ENCODE measurements at regions not wholly inside any gene's neighbourhood (a gene's known extent, or its start where the extent isn't known, plus 50 kb on each side); places are given as distances from the start of the nearest gene placed in this dataset.

DNA sequence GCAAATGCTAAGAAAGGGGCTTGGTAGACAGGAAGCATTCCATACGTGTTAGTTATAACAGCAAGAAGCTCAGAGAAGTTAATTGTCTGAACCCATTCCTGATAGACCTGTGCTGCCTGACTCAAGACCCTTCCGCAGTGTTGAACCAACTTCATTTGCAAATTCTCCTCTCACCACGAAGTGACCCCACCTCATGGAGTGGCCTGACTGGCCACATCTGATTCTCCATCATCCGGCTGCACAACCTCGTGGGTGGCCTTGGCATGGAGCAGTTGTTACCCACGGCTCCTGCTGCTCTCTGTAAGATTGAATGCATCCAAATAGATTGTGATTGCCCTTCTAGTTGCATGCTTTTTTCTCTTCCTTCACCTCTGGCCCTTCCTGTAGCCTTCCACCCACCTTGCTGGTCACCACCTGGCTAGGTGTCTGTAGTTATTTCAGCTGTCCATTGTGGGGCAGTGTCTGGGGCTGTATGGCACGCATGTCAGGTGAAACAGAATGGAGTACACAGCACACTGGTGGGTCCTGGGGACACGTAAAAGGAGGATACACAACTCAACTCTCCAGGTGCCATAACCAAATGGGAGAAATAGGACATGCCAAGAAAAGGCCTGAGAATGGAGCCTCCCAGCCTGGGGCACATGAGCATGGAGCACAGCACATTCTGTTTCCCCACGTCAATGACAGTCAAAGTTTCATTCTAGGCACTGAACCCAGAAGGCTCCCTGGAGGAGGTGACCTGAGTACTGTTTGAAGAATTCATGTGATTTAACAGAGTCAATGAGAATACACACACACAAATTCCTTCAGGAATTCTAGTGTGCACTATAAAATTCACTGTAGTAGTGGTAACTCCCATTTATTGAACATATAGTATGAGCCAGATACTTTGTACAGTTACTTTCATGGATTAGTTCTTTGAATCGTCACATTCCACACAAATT, 70.5 kb upstream of the PTCH1 start:
- WGBS (ENCODE audit: low lambda C conversion rate, missing lambda C conversion rate) = 87% methylated on average over 10 of the region's 10 CpGs
- no peak overlapping the region for H2AFZ ChIP-seq
- TF ChIP-seq EZH2phosphoT487 (IDR thresholded peaks at IDR 0.05; ENCODE audit: low read depth, severe bottlenecking, unreplicated experiment) = no peak
- TF ChIP-seq, protein P1, sequence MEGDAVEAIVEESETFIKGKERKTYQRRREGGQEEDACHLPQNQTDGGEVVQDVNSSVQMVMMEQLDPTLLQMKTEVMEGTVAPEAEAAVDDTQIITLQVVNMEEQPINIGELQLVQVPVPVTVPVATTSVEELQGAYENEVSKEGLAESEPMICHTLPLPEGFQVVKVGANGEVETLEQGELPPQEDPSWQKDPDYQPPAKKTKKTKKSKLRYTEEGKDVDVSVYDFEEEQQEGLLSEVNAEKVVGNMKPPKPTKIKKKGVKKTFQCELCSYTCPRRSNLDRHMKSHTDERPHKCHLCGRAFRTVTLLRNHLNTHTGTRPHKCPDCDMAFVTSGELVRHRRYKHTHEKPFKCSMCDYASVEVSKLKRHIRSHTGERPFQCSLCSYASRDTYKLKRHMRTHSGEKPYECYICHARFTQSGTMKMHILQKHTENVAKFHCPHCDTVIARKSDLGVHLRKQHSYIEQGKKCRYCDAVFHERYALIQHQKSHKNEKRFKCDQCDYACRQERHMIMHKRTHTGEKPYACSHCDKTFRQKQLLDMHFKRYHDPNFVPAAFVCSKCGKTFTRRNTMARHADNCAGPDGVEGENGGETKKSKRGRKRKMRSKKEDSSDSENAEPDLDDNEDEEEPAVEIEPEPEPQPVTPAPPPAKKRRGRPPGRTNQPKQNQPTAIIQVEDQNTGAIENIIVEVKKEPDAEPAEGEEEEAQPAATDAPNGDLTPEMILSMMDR (IDR thresholded peaks at IDR 0.05; ENCODE audit: poor library complexity) = no peak
- H3K4me3 ChIP-seq = no peak overlapping the region
- H3K9me3 ChIP-seq (ENCODE audit: low read depth) = no peaks in the 10 kb centered on the region
- no peaks in the 10 kb centered on the region for H3K27me3 ChIP-seq
- DNase-seq (ENCODE audit: low spot score) = no peak
- H4K20me1 ChIP-seq (ENCODE audit: insufficient read depth, poor library complexity, severe bottlenecking) = no peaks in the 10 kb centered on the region
- H3K27ac ChIP-seq = no peak overlapping the region
- H3K36me3 ChIP-seq (replicated peaks; ENCODE audit: insufficient read depth, low read depth) = no peaks in the 10 kb centered on the region
- H3K79me2 ChIP-seq = no peaks in the 10 kb centered on the region
- peaks cover 17% of the 10 kb centered on the region for H3K4me1 ChIP-seq (ENCODE audit: insufficient read depth)
- H3K4me2 ChIP-seq = no peak overlapping the region
- no peaks in the 10 kb centered on the region for H3K9me2 ChIP-seq (replicated peaks; ENCODE audit: insufficient read depth)

DNA sequence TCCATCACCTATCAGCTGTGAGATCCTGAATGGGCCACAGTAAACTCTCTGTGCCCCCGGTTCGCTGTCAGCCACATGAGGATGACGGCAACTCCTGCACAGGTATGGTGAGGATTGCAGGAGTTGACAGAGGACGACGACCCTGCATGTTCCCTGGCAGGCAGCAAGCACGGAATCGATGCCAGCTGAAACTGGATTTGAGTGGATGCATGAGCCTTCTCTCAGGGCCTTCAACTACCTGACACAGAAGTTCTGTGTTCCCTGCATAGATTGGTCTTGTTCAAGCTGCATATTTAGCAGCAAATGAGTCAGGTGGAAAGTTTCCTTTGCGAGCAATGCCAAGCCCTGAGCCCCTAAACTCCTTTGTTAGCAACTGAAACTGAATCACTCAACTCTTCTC, 69.6 kb upstream of the PTCH1 start:
- TF ChIP-seq, protein P1 (IDR thresholded peaks at IDR 0.05; ENCODE audit: poor library complexity) = no peak
- TF ChIP-seq EZH2phosphoT487 (IDR thresholded peaks at IDR 0.05; ENCODE audit: low read depth, severe bottlenecking, unreplicated experiment) = no peak
- no peak for TF ChIP-seq EZH2 (IDR thresholded peaks at IDR 0.05; ENCODE audit: borderline replicate concordance)
- 96% methylated on average over 8 of the region's 8 CpGs for WGBS (ENCODE audit: low lambda C conversion rate, missing lambda C conversion rate)
- peaks cover 27% of the 10 kb centered on the region for H3K4me1 ChIP-seq (ENCODE audit: insufficient read depth)

DNA sequence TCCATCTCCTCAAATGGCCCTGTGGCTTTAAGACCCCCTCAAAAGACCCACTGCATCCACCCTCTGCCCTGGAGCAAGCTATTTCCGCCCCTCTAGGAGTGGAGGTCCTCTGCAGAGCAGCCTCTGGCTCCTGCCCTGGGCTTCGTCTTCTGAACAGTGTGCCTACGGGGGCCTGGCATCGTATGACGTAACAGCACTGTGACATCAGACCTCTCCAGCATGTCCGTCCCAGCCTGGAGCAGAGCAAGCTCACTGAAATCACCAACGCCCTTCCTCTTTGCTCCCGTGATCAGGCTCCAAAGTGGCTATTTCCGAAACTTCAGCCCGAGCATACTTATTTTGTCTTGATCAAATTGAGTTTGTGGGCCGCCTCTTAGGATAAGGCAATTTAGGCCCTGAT, 69.1 kb upstream of the PTCH1 start:
- TF ChIP-seq EZH2phosphoT487 (IDR thresholded peaks at IDR 0.05; ENCODE audit: low read depth, severe bottlenecking, unreplicated experiment) (no peak), EZH2 (IDR thresholded peaks at IDR 0.05; ENCODE audit: borderline replicate concordance) (no peak)
- TF ChIP-seq, protein P1 (IDR thresholded peaks at IDR 0.05; ENCODE audit: poor library complexity) = no peak
- H3K79me2 ChIP-seq = no peaks in the 10 kb centered on the region
- H3K9me3 ChIP-seq (ENCODE audit: low read depth) = no peaks in the 10 kb centered on the region
- H3K4me2 ChIP-seq = no peak overlapping the region
- no peaks in the 10 kb centered on the region for H3K36me3 ChIP-seq (replicated peaks; ENCODE audit: insufficient read depth, low read depth)
- no peaks in the 10 kb centered on the region for H3K9me2 ChIP-seq (replicated peaks; ENCODE audit: insufficient read depth)
- no peaks in the 10 kb centered on the region for H4K20me1 ChIP-seq (ENCODE audit: insufficient read depth, poor library complexity, severe bottlenecking)
- H3K27ac ChIP-seq = no peak overlapping the region
- no peak overlapping the region for H3K4me3 ChIP-seq
- H2AFZ ChIP-seq = no peak overlapping the region
- no peak for DNase-seq (ENCODE audit: low spot score)
- peaks cover 31% of the 10 kb centered on the region for H3K4me1 ChIP-seq (ENCODE audit: insufficient read depth)
- H3K27me3 ChIP-seq = no peaks in the 10 kb centered on the region
- whole genome bisulfite sequencing (ENCODE audit: low lambda C conversion rate, missing lambda C conversion rate) = 91% methylated on average over 11 of the region's 11 CpGs

More for the DNA sequence above, 69.6 kb upstream of the PTCH1 start:
- Histone ChIP-seq H3K79me2 (no peaks in the 10 kb centered on the region), H3K27me3 (no peaks in the 10 kb centered on the region), H3K9me2 (replicated peaks; ENCODE audit: insufficient read depth) (no peaks in the 10 kb centered on the region), H3K4me3 (no peak overlapping the region), H3K27ac (no peak overlapping the region), H3K36me3 (replicated peaks; ENCODE audit: insufficient read depth, low read depth) (no peaks in the 10 kb centered on the region), H2AFZ (no peak overlapping the region), H3K9me3 (ENCODE audit: low read depth) (no peaks in the 10 kb centered on the region), H4K20me1 (ENCODE audit: insufficient read depth, poor library complexity, severe bottlenecking) (no peaks in the 10 kb centered on the region), H3K4me2 (no peak overlapping the region)
- no peak for DNase-seq (ENCODE audit: low spot score)
